IPS DF 6.9 (cell line): ENCODE measurements at regions not wholly inside any gene's neighbourhood (a gene's known extent, or its start where the extent isn't known, plus 50 kb on each side); places are given as distances from the start of the nearest gene placed in this dataset.
A peak's percentile ranks its signal among the peaks of the same experiment; 100 is the strongest.

Experiments
- DNase-seq: peaks from one replicate; pipeline ENCODE4 v3.0.0-alpha.2; 2013; ENCODE audit warnings: low read depth, low spot score
- H3K27ac ChIP-seq: one replicate; pipeline ENCODE4 v1.5.1; 2013; ENCODE audit warnings: low read length, control low read depth
- H3K27me3 ChIP-seq: 2 replicates; pipeline ENCODE4 v1.6.1; 2013; ENCODE audit warnings: mild to moderate bottlenecking, low read length; ENCODE audit not compliant: control insufficient read depth, insufficient read depth
- H3K36me3 ChIP-seq: 2 replicates; pipeline ENCODE4 v1.6.1; 2013; ENCODE audit warnings: low read length; ENCODE audit not compliant: control insufficient read depth, insufficient read depth
- H3K4me1 ChIP-seq: 2 replicates; pipeline ENCODE4 v1.6.1; 2013; ENCODE audit warnings: low read length; ENCODE audit not compliant: control insufficient read depth, insufficient read depth
- H3K4me3 ChIP-seq: 2 replicates; pipeline ENCODE4 v1.5.1; 2013; ENCODE audit warnings: mild to moderate bottlenecking, low read length
- H3K9me3 ChIP-seq: 2 replicates; pipeline ENCODE4 v1.6.1; 2013; ENCODE audit warnings: low read length, inconsistent platforms; ENCODE audit not compliant: control insufficient read depth, insufficient read depth
- WGBS: extraction: QIAGEN DNeasy Blood & Tissue Kit; methylation state at CpG from one replicate; pipeline ENCODE4 v1.1.7; 2013; ENCODE audit warnings: mixed read lengths, missing lambda C conversion rate; ENCODE audit not compliant: insufficient read length, insufficient coverage; 5-methylcytosine and 5-hydroxymethylcytosine counted together

- Histone ChIP-seq H3K9me3 (no peaks in the 10 kb centered on the region), H3K36me3 (no peaks in the 10 kb centered on the region), H3K4me3 (no peak overlapping the region; the same call in 1 of the 2 replicates), H3K27me3 (peaks cover 16% of the 10 kb centered on the region), H3K27ac (no peak overlapping the region), H3K4me1 (peaks cover 9% of the 10 kb centered on the region)
- DNase-seq: no peak
- WGBS: no CpG with 5 or more reads among the region's 31 CpGs
Measured at GRCh38 chr4:153151535-153152455, 52.4 kb upstream of the TRIM2 start.

GRCh38 chr4:153152501-153153338 lies 51.5 kb upstream of the TRIM2 start:
- H3K9me3 ChIP-seq: no peaks in the 10 kb centered on the region
- H3K4me3 ChIP-seq: peak overlapping the region; percentile 45; the same call in 1 of the 2 replicates
- H3K36me3 ChIP-seq: no peaks in the 10 kb centered on the region
- no CpG with 5 or more reads among the region's 44 CpGs for WGBS
- no peak for DNase-seq
- H3K4me1 ChIP-seq: peaks cover 9% of the 10 kb centered on the region
- H3K27me3 ChIP-seq: peaks cover 17% of the 10 kb centered on the region
- H3K27ac ChIP-seq: no peak overlapping the region

- Histone ChIP-seq H3K36me3 (no peaks in the 10 kb centered on the region), H3K4me3 (peak overlapping the region; percentile 45; the same call in 1 of the 2 replicates), H3K9me3 (no peaks in the 10 kb centered on the region), H3K4me1 (peaks cover 9% of the 10 kb centered on the region), H3K27ac (no peak overlapping the region), H3K27me3 (peaks cover 18% of the 10 kb centered on the region)
- no peak for DNase-seq
- no CpG with 5 or more reads among the region's 56 CpGs for WGBS
Measured at GRCh38 chr4:153153339-153153871, 50.8 kb upstream of the TRIM2 start.

- no peak overlapping the region; the same call in 1 of the 2 replicates for H3K4me3 ChIP-seq
- no CpG with 5 or more reads among the region's 15 CpGs for WGBS
- H3K27me3 ChIP-seq: peaks cover 18% of the 10 kb centered on the region
- peaks cover 9% of the 10 kb centered on the region for H3K4me1 ChIP-seq
- H3K36me3 ChIP-seq: no peaks in the 10 kb centered on the region
- no peak for DNase-seq
- no peaks in the 10 kb centered on the region for H3K9me3 ChIP-seq
- no peak overlapping the region for H3K27ac ChIP-seq
Measured at GRCh38 chr4:153154007-153154975, 50.0 kb upstream of the TRIM2 start.
